ENCODE measurements at regions not wholly inside any gene's neighbourhood (a gene's known extent, or its start where the extent isn't known, plus 50 kb on each side); places are given as distances from the start of the nearest gene placed in this dataset.
"Not testable (repeated sequence)": the region's sequence is repeated elsewhere in the genome, so short reads cannot be mapped to it uniquely, and the experiment has no call there.

DNA sequence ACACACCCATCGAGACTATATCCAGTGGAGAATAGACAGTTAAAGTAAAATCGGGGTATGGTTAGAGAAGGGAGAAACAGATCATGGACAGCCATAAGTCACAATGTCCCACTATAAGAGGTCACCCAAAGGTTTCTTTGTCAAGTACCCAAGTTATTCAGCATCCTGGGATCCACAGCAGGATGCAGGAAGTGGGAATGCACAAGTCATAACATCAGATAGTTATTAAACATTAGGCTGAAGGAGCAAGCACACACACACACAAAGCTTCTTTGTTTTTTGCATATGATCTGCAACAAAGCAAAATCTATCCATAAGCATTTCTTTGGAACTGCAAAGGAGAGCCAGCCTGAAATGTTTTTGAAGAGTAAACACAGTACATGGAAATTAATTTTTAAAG, 111.6 kb downstream of the NOC3L start:
- Mint-ChIP-seq H3K27ac (ENCODE audit: unreplicated experiment) (no peak overlapping the region), H3K4me1 (ENCODE audit: unreplicated experiment) (peaks cover 3% of the 10 kb centered on the region)
- TF ChIP-seq, protein P1, sequence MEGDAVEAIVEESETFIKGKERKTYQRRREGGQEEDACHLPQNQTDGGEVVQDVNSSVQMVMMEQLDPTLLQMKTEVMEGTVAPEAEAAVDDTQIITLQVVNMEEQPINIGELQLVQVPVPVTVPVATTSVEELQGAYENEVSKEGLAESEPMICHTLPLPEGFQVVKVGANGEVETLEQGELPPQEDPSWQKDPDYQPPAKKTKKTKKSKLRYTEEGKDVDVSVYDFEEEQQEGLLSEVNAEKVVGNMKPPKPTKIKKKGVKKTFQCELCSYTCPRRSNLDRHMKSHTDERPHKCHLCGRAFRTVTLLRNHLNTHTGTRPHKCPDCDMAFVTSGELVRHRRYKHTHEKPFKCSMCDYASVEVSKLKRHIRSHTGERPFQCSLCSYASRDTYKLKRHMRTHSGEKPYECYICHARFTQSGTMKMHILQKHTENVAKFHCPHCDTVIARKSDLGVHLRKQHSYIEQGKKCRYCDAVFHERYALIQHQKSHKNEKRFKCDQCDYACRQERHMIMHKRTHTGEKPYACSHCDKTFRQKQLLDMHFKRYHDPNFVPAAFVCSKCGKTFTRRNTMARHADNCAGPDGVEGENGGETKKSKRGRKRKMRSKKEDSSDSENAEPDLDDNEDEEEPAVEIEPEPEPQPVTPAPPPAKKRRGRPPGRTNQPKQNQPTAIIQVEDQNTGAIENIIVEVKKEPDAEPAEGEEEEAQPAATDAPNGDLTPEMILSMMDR (IDR thresholded peaks at IDR 0.05) = no peak

DNA sequence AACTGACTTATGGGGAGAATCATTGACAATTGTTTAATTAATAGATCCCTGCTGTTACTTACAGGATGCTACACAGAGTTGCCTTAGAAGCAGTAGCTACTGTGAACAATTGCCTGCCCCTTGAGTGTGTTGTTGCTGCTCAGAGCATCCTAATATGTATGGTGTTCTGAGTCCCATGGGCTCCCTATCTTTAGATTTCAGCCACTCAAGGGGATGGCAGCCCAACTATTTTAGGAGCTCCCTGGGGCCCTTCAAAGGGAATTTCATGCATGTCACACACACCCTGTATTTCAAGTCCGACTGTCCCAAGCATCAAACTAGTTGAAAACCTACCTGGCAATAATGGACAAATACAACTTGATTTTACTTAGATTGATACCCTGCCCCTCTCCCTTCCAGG, 111.2 kb downstream of the NOC3L start:
- TF ChIP-seq, protein P1 (IDR thresholded peaks at IDR 0.05) = no peak
- Mint-ChIP-seq H3K36me3 (ENCODE audit: unreplicated experiment) (peaks cover 25% of the 10 kb centered on the region), H3K27me3 (ENCODE audit: unreplicated experiment) (no peaks in the 10 kb centered on the region), H3K4me3 (ENCODE audit: unreplicated experiment) (no peak overlapping the region), H3K4me1 (ENCODE audit: unreplicated experiment) (peaks cover 5% of the 10 kb centered on the region), H3K27ac (ENCODE audit: unreplicated experiment) (no peak overlapping the region), H3K9me3 (ENCODE audit: unreplicated experiment) (no peaks in the 10 kb centered on the region)
- no peak for DNase-seq (ENCODE audit: extremely low spot score, unreplicated experiment)

More for the DNA sequence above, 111.6 kb downstream of the NOC3L start:
- no peak overlapping the region for H3K4me3 Mint-ChIP-seq (ENCODE audit: unreplicated experiment)
- H3K36me3 Mint-ChIP-seq (ENCODE audit: unreplicated experiment) = peaks cover 24% of the 10 kb centered on the region
- no peaks in the 10 kb centered on the region for H3K9me3 Mint-ChIP-seq (ENCODE audit: unreplicated experiment)
- no peaks in the 10 kb centered on the region for H3K27me3 Mint-ChIP-seq (ENCODE audit: unreplicated experiment)
- no peak for DNase-seq (ENCODE audit: extremely low spot score, unreplicated experiment)

DNA sequence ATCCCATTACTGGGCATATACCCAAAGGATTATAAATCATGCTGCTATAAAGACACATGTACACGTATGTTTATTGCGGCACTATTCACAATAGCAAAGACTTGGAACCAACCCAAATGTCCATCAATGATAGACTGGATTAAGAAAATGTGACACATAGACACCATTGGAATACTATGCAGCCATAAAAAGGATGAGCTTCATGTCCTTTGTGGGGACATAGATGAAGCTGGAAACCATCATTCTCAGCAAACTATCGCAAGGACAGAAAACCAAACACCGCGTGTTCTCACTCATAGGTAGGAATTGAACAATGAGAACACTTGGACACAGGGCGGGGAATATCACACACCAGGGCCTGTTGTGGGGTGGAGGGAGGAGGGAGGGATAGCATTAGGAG, 105.3 kb downstream of the NOC3L start:
- not testable (repeated sequence) for DNase-seq (ENCODE audit: extremely low spot score, unreplicated experiment); H3K27me3 Mint-ChIP-seq (ENCODE audit: unreplicated experiment); H3K9me3 Mint-ChIP-seq (ENCODE audit: unreplicated experiment); H3K4me3 Mint-ChIP-seq (ENCODE audit: unreplicated experiment); H3K27ac Mint-ChIP-seq (ENCODE audit: unreplicated experiment); H3K4me1 Mint-ChIP-seq (ENCODE audit: unreplicated experiment)
- H3K36me3 Mint-ChIP-seq (ENCODE audit: unreplicated experiment) = peaks cover 28% of the 10 kb centered on the region

DNA sequence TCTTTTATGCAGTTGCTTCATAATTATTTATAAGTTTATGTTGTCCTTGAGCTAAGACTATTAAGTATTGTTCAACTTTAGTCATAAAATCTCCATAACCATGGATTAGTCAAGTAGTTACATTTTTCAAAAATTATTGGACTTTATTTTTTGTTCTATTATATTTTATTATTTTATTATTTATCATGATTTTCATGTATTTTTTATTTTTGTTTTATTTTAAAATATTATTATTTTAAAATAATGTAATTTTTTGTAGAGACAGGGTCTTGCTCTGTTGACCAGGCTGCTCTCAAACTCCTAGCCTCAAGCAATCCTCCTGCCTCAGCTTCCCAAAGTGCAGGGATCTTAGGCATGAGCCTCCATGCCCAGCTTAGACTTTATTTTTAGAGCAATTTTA, 102.3 kb downstream of the NOC3L start:
- Mint-ChIP-seq H3K9me3 (ENCODE audit: unreplicated experiment) (no peaks in the 10 kb centered on the region), H3K36me3 (ENCODE audit: unreplicated experiment) (peaks cover 16% of the 10 kb centered on the region), H3K4me3 (ENCODE audit: unreplicated experiment) (no peak overlapping the region), H3K27me3 (ENCODE audit: unreplicated experiment) (no peaks in the 10 kb centered on the region), H3K27ac (ENCODE audit: unreplicated experiment) (no peak overlapping the region), H3K4me1 (ENCODE audit: unreplicated experiment) (peaks cover 9% of the 10 kb centered on the region)
- TF ChIP-seq, protein P1 (IDR thresholded peaks at IDR 0.05) = no peak
- DNase-seq (ENCODE audit: extremely low spot score, unreplicated experiment) = no peak

DNA sequence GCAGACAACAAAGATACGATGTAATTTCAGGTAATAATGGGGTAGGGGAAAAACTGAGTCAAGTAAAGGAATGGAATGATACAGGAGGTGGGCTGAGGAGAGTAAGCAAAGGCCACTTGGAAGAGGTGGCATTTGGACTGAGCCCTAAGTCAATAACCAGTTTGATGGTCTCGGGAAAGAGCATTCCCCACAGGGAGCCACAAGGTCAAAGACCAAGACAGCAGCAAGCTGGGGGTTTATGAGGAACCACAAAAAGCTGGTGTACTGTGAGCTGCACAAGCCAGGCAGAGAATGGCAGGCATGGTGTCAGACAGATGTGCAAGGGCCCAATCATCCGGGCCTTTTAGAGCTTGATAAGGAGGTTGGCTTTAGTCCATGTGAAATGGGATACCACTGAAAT, 98.7 kb downstream of the NOC3L start:
- Mint-ChIP-seq H3K9me3 (ENCODE audit: unreplicated experiment) (no peaks in the 10 kb centered on the region), H3K27me3 (ENCODE audit: unreplicated experiment) (no peaks in the 10 kb centered on the region), H3K4me1 (ENCODE audit: unreplicated experiment) (peaks cover 18% of the 10 kb centered on the region), H3K36me3 (ENCODE audit: unreplicated experiment) (peaks cover 12% of the 10 kb centered on the region), H3K27ac (ENCODE audit: unreplicated experiment) (no peak overlapping the region), H3K4me3 (ENCODE audit: unreplicated experiment) (no peak overlapping the region)
- TF ChIP-seq, protein P1 (IDR thresholded peaks at IDR 0.05) = no peak
- no peak for DNase-seq (ENCODE audit: extremely low spot score, unreplicated experiment)

DNA sequence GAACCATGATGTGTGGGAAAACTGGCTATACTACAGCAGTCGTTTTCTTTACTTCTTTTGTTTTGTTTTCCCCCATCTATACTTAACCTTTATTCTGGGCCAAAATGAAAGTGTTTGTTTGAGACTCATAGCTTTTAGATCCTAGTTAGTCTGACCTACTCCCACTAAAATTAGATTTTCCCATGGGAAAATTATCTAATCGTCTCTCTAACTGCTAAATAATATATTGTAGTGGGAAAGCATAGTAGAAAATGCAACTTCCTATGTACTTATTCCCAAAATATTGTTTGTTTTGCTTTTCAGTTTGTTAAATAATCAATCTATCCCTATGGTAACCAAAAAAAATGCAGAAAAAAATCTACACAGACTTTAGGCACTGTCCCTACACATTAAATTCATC, 96.6 kb downstream of the NOC3L start:
- H3K27me3 Mint-ChIP-seq (ENCODE audit: unreplicated experiment) = no peaks in the 10 kb centered on the region
- H3K27ac Mint-ChIP-seq (ENCODE audit: unreplicated experiment) = no peak overlapping the region
- no peaks in the 10 kb centered on the region for H3K9me3 Mint-ChIP-seq (ENCODE audit: unreplicated experiment)
- H3K4me1 Mint-ChIP-seq (ENCODE audit: unreplicated experiment) = peaks cover 18% of the 10 kb centered on the region
- no peak overlapping the region for H3K4me3 Mint-ChIP-seq (ENCODE audit: unreplicated experiment)
- peaks cover 13% of the 10 kb centered on the region for H3K36me3 Mint-ChIP-seq (ENCODE audit: unreplicated experiment)
- no peak for DNase-seq (ENCODE audit: extremely low spot score, unreplicated experiment)
- TF ChIP-seq, protein P1 (IDR thresholded peaks at IDR 0.05) = no peak
